ENCODE measurements at regions not wholly inside any gene's neighbourhood (a gene's known extent, or its start where the extent isn't known, plus 50 kb on each side); places are given as distances from the start of the nearest gene placed in this dataset.

GRCh38 chr5:142520885-142521284 lies 165.0 kb downstream of the FGF1 start:
- TF ChIP-seq, protein P1, sequence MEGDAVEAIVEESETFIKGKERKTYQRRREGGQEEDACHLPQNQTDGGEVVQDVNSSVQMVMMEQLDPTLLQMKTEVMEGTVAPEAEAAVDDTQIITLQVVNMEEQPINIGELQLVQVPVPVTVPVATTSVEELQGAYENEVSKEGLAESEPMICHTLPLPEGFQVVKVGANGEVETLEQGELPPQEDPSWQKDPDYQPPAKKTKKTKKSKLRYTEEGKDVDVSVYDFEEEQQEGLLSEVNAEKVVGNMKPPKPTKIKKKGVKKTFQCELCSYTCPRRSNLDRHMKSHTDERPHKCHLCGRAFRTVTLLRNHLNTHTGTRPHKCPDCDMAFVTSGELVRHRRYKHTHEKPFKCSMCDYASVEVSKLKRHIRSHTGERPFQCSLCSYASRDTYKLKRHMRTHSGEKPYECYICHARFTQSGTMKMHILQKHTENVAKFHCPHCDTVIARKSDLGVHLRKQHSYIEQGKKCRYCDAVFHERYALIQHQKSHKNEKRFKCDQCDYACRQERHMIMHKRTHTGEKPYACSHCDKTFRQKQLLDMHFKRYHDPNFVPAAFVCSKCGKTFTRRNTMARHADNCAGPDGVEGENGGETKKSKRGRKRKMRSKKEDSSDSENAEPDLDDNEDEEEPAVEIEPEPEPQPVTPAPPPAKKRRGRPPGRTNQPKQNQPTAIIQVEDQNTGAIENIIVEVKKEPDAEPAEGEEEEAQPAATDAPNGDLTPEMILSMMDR (IDR thresholded peaks at IDR 0.05): no peak
- TF ChIP-seq POLR2A (IDR thresholded peaks at IDR 0.05): no peak

All from thyroid gland (tissue), 4 donors.